Renal cortical epithelial cell (primary cell): ENCODE measurements at regions not wholly inside any gene's neighbourhood (a gene's known extent, or its start where the extent isn't known, plus 50 kb on each side); places are given as distances from the start of the nearest gene placed in this dataset.
A peak's percentile ranks its signal among the peaks of the same experiment; 100 is the strongest.

Experiments
- DNase-seq: peaks from one replicate; pipeline ENCODE4 v3.0.0-alpha.2; 2011; ENCODE audit warnings: low read depth

DNA sequence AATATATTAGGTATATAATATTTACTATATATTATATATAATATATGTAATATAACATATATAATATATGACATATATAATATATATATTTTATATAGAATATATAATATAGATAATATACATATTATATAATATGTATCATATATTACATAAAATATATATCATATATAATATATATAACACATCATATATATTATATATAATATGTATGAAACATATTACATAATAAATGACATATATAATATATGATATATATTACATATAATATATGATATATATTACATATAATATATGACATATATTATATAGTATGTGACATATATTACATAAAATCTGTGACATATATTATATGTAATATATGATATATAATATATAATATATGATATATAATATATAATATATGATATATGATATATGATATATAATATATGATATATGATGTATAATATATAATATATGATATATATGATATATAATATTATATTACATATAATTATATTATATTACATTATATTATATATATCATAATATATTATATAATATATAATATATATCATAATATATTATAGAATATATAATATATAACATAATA lies 119.5 kb upstream of the RIMBP3 start:
- DNase-seq: no peak

DNA sequence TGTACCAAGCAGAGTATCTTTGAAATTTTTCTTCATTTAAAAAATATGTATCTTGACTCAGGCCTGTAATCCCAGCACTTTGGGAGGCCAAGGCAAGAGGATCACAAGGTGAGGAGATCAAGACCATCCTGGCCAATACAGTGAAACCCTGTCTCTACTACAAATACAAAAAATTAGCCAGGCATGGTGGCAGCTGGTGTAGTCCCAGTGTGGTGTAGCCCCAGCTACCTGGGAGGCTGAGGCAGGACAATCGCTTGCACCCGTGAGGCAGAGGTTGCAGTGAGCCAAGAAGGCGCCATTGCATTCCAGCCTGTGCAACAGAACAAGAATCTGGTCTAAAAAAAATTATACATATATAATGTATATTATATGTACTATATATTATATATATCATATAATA lies 118.7 kb upstream of the RIMBP3 start:
- DNase-seq: peak; percentile 82
